OCI-M1 (cell line): ENCODE measurements at regions not wholly inside any gene's neighbourhood (a gene's known extent, or its start where the extent isn't known, plus 50 kb on each side); places are given as distances from the start of the nearest gene placed in this dataset.
"Not testable (repeated sequence)": the region's sequence is repeated elsewhere in the genome, so short reads cannot be mapped to it uniquely, and the experiment has no call there.

Experiments
- DNase-seq: peaks from one replicate; lab custom pipeline; 2025; lab: John Stamatoyannopoulos, UW

DNA sequence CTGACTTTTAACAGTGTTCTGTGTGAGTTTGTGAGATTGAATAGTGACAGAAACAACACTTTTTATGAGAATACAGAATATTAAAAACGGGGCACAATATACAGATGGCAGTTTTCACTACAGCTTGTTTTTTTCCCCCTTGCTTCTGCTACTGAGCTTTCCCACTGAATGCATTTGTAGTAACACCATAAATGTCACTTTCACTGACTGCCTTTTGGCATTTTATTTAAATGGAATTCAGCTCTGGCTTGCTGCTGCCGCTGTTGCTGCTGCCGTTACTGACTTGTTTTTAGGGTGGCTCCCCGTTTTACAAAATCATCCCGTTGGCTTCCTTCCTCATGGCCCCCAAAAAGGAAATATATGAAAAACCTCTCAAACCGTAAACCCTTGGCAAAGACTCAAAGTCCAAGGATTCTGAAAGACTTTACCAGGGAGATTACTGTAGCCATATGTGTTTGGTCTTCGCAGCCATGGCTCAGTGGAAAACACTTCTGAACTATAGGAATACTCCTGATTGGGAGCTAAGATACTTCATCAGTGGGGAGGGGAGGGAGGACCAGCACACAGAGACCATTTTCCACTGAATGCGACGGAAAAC lies 151.0 kb downstream of the NUF2 start:
- no peak for DNase-seq

DNA sequence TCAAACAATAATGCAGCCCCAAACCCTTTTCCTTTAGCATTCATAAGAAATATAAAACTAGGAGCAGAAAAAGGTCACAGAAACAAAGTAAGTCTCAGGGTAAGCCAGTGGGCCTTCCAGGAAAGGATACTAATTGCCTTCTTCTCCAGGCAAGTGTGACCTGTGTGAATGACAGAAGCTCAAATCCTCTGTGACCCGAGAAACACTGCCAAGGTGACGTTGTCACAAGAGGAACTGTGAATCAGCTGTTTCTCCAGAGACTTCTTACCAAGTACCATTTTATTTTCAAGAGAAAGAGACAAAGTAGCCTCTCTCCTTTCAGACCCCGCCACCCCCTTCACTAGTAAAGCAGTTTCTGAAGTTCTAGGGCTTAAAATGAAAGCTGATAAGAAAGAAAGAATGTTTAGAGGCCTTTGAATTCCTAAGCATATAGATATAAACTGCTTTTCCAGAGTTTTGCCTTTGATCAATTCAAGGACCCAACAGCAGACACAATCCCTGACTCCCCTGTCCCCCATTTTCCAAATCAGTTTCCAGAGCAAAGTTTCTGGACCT lies 155.6 kb downstream of the NUF2 start:
- DNase-seq: peak; percentile 56

DNA sequence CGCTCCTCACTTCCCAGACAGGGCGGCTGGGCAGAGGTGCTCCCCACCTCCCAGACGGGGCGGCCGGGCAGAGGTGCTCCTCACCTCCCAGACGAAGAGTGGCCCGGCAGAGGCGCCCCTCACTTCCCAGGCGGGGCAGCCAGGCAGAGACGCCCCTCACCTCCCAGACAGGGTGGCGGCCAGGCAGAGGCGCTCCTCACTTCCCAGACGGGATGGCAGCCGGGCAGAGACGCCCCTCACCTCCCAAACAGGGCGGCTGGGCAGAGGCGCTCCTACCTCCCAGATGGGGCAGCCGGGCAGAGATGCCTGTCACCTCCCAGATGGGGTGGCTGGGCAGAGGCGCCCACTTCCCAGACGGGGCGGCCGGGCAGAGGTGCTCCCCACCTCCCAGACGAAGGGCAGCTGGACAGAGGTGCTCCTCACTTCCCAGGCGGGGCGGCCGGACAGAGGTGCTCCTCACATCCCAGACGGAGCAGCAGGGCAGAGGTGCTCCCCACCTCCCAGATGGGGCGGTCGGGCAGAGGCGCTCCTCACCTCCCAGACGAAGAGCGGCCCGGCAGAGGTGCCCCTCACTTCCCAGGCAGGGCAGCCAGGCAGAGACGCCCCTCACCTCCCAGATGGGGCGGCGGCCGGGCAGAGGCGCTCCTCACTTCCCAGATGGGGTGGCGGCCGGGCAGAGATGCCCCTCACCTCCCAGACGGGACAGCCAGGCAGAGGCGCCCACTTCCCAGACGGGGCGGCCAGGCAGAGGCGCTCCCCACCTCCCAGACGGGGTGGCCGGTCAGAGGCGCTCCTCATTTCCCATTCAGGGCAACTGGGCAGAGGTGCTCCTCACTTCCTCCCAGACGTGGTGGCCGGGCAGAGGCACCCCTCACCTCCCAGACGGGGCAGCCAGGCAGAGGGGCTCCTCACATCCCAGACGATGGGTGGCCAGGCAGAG lies 176.9 kb downstream of the NUF2 start:
- not testable (repeated sequence) for DNase-seq

DNA sequence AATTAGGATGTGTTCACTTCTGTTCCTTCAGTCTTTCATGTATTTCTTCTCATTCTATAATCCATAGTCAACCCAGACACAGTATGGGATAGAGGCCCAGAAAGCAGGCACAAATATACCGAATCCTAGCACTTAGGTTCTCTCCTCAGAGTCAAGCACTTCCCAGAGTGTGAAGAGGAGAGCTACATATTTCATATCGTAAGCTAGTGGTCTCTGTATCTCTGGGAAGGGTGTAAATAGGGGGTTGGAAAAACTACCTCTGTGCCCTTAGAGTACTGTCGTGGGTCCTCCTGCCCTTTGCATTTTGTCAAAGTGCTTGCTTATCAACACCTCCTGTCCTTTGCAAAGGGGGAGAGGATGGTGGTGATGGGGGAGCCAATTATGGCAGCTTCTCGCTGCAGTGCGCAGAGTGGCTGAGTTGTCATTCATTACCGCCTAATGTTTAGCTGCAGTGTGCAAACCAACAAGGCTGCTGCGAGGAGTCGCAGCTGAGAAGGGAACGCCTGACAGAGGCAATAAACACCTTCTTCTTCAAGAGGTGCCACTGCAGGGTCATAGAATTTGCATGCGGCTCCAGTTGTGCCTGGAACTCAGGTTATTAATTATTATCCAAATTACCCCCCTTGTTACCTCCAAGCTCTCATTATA lies 182.7 kb downstream of the NUF2 start:
- DNase-seq: no peak

DNA sequence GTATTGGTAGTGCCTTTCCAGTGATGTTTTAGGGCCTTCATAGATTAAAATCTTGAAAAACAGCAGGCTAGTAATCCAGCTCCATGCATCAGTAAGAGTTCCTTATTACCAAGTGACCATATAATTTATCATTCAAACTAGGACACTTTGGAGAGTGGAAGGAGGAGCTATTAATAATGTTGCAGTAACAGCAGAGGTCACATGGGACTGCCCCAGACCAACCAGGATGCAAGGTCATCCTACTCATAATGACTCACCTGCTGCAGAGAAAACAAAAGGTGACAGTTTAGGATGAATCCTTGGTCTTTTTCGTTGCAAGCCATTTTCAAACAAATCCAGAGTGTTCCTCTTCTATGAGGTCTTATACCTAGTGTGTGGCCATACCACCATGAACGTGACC lies 187.4 kb downstream of the NUF2 start:
- DNase-seq: no peak

DNA sequence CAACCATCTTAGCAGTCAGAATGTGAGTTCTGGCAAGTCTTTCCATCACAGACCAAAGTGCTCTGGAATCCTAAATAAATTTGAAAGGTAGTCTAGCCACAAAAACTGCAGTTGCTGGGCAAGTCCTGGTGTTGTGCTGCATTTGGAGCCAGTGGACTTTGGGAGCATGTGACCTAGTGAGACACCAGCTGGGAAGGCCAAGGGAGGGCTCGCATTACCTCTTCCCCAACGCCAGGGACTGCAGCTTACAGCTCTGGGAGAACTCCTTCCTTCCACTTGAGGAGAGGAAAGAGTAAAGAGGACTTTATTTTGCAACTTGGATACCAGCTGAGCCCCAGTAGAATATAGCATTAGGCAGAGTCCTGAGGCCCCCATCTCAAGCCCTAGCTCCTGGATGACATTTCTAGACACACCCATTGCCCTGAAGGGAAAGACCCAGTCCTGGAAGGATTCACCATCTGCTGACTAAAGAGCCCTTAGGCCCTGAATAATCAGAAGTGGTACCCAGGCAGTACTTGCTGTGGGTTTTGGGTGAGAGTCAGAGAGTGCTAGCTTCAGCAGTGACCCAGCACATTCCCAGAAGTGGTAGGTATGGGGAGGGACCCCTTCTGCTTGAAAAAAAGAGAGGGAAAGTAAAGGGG lies 190.7 kb downstream of the NUF2 start:
- no peak for DNase-seq

DNA sequence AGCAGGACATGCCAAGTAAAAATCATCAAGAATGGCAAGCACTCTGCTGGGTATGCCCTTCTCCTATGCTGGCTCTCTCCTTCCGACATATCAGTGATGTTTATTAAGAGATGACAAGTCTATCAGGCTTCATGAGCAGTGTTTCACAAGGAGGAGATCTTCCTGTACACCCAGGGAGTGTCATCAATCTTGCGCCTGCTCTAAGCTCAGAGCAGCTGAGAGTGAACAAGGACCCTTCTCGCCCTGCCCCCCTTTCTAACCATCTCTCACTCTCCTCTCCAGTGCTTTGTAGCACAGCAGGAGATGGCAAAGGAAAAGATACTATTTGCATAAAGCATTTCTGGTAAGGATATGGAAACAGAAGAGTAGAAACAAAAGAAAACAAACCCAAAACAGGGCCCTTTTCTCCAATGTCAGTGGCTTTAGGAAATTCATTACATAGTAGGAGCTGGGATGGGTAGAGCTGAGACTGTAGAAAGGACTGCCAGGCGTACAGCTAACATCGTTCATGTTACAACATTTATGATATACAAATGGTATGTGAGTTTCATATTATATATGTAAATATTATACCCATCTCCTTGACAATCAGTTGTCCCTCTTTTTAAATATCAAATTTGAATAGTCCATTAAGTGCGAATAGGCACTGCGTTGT lies 201.7 kb downstream of the NUF2 start:
- DNase-seq: no peak

DNA sequence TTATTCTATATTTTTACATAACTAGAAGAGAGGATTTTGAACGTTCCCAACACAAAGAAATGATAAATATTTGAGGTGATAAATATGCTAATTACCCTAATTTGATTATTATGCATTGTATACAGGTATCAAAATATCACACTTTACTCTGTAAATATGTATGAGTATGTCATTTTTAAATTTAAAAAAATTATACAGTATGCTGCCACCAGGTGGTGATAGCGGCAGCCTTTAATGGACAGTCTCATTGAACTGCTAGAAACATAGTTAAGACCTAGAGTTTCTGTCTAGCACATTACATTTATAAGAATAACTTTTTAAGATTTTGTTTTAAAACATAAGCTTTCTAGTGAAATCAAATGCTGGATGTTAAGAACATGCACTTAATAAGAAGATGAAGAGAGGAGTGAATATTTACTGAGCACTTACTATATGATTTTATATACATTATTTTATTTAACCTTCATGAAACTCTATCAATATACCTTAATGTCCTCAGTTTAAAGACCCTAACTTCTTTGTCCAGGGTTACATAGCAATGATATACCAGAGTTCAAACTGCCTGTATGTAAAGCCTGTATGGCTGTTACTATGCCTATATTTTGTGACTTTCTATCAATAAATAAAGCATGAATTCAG lies 207.1 kb downstream of the NUF2 start:
- peak; percentile 67 for DNase-seq

DNA sequence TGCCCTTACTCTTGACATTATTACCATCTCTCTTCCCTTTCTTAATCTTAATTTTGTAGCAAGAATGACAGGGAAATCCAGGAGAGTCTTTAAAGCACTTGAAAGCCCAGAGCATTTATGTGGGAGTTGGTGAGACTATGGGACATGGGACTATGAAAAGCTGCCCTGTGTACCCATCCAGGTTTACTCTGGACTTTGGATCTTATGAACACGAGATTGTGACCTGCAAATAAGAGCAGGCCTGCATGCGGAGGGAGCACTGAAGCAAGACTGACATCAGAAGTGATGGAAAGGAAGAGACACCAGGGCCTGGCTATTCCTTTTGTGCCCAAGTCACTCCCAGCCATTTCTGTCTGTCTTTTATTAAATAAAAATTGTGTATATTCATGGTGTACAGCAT lies 209.6 kb downstream of the NUF2 start:
- DNase-seq: no peak

DNA sequence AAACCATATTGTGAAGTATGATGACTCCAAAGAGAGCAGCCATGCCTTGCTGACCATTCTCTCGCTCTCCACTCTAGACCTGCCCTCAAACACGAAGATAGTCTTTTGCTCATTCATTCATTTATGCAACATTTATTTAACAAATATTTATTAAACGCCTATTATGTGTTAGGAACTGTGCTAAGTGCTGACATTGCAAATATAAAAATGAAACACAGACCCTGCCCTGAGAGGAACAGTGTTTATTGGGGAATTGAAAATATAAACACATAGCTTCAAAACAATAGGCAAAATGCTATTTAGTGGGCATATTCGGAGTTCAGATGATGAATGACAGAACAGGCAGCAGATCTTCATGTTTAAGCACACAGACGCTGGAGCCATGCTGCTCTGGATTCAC lies 213.6 kb downstream of the NUF2 start:
- DNase-seq: no peak

DNA sequence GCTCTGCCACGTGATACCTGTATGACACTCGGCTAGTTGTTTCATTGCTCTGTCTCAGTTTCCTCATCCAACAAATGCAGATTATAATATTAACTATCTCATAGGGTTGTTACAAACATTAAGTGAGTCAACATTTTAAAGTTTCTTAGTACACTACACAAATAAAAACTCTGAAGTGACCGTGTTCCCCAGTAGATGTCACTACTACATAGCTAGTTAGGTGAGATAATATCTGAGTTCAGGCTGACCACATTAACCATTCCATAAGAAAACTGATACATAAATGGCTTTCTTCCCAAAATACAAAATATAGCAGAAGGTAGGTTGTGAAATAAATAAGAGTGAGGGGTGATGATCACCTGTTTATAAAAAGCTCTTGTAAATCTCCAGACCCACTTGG lies 214.1 kb downstream of the NUF2 start:
- peak; percentile 76 for DNase-seq

DNA sequence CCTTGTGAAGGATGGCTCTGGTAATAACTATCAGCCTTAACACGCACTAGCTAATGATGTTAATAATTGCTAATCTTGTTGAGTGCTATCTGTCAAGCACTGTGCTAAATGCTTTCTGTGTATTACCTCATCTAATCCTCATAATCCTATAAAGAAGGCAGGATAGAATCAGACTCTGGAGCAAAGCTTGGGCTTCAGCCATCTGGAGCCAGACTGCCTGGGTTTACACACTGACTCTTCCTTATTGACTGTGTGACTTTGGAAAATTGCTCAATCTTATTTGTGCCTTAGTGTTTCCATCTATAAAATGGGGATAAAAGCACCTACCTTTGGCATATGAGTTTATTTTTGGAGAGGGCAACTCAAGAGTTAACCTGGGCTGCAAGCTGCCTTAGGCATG lies 216.1 kb downstream of the NUF2 start:
- no peak for DNase-seq

DNA sequence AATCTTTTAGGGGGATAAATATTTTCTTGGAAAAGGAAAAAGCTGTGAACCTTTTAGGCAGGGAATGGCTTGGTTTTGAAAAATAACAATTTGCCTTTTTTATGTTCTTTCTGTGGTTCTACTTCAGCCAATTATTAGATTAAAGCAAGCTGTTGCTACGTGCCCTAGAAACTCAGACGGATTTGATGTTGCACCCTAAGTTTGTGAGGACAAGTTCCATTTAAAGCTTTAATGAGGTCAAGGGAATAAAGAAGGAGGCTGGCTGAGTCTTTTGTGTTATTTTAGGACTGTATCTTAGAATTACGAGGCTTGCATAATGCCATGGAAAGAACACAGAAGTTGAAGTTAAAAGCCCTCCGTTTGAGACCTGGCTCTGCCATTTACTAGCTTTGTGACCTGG lies 216.9 kb downstream of the NUF2 start:
- no peak for DNase-seq

DNA sequence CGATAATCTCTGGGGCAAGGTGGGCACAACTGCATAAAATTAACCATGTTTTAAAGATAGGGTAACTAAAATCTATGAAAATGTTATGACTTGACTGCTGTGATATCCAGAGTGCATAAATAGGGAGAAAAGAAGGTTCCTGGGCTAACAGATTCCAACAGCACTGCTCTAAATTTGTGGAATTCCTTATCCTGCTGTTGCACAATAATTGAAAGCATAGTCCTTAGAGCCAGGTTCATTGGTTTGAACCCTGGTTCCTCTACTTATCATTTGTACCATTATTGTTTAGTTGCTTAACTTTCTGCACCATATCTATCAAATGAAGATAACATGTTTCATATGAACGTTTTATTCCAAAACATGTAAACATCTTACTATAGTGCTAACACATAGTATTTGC lies 219.0 kb downstream of the NUF2 start:
- DNase-seq: no peak

DNA sequence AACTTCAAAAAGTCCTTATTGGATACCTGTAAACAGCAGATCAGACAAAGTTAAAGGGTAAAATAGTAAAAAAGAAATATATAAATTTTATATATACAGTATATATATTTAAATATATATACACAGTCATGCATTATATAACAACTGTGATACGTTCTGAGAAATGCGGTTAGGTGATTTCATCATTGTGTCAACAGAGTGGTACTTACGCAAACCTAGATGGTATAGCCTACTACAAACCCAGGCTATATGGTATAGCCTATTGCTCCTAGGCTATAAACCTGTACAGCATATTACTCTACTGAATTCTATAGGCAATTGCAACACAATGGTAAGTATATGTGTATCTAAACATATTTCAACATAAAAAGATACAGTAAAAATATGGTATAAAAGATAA lies 222.7 kb downstream of the NUF2 start:
- peak; percentile 12 for DNase-seq

DNA sequence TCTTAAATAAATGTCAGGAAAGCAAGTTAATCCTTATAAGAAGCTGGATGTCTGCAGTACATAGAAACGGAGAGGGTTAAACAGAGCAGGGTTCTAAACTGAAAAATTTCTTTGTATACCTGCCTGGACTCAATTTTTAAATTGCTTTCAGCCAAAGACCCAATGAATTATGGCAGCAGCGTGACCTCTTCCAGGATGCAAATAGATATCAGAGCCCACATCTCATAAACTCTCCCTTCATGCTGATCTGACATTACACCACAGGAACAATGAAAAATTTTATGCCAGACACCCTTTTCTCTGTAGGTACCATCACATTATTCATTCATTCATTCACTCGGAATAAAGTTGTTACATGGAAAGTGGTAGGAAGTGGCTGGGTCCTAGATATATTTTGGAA lies 236.4 kb downstream of the NUF2 start:
- no peak for DNase-seq

DNA sequence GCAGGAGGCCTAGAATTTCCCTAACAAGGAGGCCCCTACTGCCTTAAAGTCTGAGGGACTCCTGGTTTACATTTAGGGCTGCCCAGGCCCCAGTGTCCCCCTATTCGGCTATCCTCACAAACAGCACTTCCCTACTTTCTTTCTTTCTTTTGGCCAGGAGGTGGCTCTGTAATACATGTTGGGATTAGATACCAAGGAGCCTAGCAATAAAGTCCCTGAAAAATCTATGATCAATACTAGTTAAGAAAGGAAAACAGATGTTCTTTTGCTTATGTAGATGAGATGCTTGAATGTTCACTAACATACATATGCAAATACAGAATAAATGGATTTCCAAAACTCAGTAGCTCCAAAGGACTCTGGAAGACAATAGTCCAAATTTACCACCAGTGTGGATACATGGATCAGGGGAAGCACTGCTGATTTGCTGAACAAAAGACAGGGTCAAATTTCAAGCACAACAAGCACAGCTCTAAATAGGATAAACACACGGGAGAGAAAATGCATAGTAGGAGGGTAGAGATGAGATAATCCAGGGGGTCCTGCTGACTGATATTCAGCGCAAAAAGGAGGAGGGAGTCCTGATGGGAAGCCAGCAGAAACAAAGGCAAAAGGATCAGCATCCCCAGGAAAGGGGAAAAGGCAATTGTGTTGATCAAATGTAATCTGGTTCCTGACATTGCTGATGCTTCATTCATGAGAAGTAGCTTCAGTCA lies 240.0 kb downstream of the NUF2 start:
- peak; percentile 49 for DNase-seq

DNA sequence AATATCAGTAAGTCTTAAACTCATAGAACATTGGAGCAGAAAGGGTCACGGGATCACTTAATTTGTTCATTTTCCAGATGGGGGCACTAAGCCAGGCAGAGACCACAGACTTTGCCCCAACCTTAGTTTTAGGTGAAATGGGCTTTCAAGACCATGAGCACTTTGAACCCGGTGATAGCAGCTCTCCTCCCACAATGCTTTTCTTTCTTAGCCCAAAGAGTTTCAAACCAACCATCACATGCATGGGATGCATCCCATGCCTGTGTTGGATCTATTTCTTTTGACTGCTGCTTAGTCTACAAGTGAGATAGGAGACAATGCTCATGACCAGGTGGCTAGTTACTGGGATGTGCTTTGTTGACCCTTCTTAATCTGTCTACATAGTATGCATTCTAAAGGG lies 240.6 kb downstream of the NUF2 start:
- DNase-seq: no peak

DNA sequence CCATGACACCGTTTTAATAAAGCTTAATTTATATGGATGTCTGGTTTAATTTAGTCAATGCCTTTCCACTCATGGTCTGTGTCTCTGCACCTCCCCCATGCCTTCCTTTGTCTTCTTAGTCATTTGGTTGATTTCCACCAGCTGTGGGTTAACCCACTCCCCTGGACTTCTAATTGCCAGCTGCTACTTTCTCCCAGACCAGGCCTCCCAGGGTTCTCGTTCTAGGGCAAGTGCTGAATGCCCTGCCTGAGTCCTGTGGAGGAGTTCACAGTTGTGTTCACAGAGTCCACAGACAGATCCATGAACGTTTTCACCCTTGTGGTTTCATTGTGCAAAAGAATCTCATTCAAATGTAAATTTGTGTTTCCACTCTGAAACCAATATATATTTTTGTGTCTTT lies 243.4 kb downstream of the NUF2 start:
- no peak for DNase-seq

DNA sequence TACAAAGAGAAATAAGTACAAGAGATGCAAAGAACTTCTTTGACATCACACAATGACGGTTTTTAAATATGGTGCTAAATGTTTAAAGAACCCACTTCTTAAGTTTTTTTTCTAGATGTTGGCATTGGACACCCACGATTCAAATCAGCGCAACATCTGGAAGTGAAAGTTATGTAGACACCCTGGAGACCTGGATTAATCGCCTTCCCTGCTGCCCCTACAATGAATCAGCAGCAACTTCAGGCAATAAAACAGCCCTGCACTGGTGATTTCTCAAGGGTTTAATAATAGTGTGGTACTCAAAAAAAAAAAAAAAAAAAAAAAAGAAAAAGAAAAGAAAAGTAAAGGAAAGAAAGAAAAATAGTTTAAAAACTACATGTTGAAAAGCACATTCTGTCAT lies 248.3 kb downstream of the NUF2 start:
- DNase-seq: peak; percentile 51

DNA sequence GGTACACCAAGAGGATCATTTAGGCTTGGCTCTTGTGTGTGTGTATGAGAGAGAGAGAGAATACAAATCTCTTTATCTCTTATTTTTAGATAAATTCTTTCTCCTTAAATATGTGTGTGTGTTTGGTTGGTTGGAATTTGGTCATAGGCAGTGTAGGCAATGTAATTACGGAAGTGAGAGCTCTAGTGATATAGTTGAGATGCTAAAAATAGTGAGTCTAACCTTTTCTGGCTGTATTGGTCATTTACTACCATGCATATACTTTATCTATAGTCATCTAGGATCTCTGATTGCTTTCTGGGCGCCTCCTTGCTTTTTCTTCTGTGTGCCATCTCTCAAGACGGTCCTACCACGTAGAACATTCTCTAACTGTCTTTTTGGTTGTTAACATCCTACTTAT lies 250.2 kb downstream of the NUF2 start:
- DNase-seq: no peak
